Natural killer cell (primary cell): ENCODE measurements at regions not wholly inside any gene's neighbourhood (a gene's known extent, or its start where the extent isn't known, plus 50 kb on each side); places are given as distances from the start of the nearest gene placed in this dataset.

Source experiments
- ATAC-seq, 3 donors: fragments of 150-1000 bp in 2 of 3; fragments of 200-7000 bp in 1 of 3; cut with Tn5 transposase; 1 replicate in 1 of 3; 2 replicates in 2 of 3; pipeline ENCODE4 v1.10.0; 2021; ENCODE audit warnings: mild to moderate bottlenecking in 2 of 3, moderate library complexity in 2 of 3
- DNase-seq, 2 donors: peaks; one replicate each; pipeline versions ENCODE4 v3.0.0 to v3.0.0-alpha.2; 2013 to 2021; ENCODE audit warnings: mixed read lengths in 1 of 2
- H3K27ac ChIP-seq: one replicate; pipeline ENCODE4 v1.5.1; 2013; ENCODE audit warnings: mild to moderate bottlenecking, low read length
- H3K27me3 ChIP-seq: one replicate; pipeline ENCODE4 v1.6.1; 2013; ENCODE audit warnings: low read length; ENCODE audit not compliant: control insufficient read depth, insufficient read depth
- H3K36me3 ChIP-seq: one replicate; pipeline ENCODE4 v1.6.1; 2013; ENCODE audit warnings: low read length; ENCODE audit not compliant: control insufficient read depth, insufficient read depth
- H3K4me1 ChIP-seq: one replicate; pipeline ENCODE4 v1.6.1; 2013; ENCODE audit warnings: low read length; ENCODE audit not compliant: control insufficient read depth, insufficient read depth
- H3K4me3 ChIP-seq: one replicate; pipeline ENCODE4 v1.5.1; 2013; ENCODE audit warnings: low read length
- H3K9me3 ChIP-seq: one replicate; pipeline ENCODE4 v1.6.1; 2013; ENCODE audit warnings: low read length; ENCODE audit not compliant: control insufficient read depth, insufficient read depth
- H3K27ac Mint-ChIP-seq, 2 donors: one replicate each; pipeline ENCODE4 v1.8.0; 2022; ENCODE audit warnings: mild to moderate bottlenecking in 2 of 2, mixed read lengths in 2 of 2, moderate library complexity in 1 of 2
- H3K27me3 Mint-ChIP-seq, 2 donors: one replicate each; pipeline ENCODE4 v1.8.0; 2022; ENCODE audit warnings: low read depth in 2 of 2, mixed read lengths in 2 of 2
- H3K36me3 Mint-ChIP-seq: one replicate; pipeline ENCODE4 v1.8.0; 2022; ENCODE audit warnings: mixed read lengths
- H3K4me1 Mint-ChIP-seq, 2 donors: one replicate each; pipeline ENCODE4 v1.8.0; 2022; ENCODE audit warnings: mixed read lengths in 2 of 2
- H3K4me3 Mint-ChIP-seq: one replicate; pipeline ENCODE4 v1.8.0; 2022; ENCODE audit warnings: mild to moderate bottlenecking, moderate library complexity, mixed read lengths
- H3K9me3 Mint-ChIP-seq, 2 donors: one replicate each; pipeline ENCODE4 v1.8.0; 2022; ENCODE audit warnings: mixed read lengths in 2 of 2
- WGBS: methylation state at CpG from one replicate; pipeline ENCODE4 v1.1.7; 2013; ENCODE audit warnings: missing lambda C conversion rate; ENCODE audit not compliant: insufficient coverage; 5-methylcytosine and 5-hydroxymethylcytosine counted together
- intact Hi-C: fragments of 100-400 bp; cut with micrococcal nuclease; formaldehyde crosslinking; loops from one replicate; pipeline ENCODE4 v1.14.2; 2022
- TF ChIP-seq, protein P1 (sequence below): fragments of 200-600 bp; IDR thresholded peaks from one replicate; pipeline ENCODE4 v1.8.0; 2022; ENCODE audit warnings: antibody characterized with exemption

DNA sequence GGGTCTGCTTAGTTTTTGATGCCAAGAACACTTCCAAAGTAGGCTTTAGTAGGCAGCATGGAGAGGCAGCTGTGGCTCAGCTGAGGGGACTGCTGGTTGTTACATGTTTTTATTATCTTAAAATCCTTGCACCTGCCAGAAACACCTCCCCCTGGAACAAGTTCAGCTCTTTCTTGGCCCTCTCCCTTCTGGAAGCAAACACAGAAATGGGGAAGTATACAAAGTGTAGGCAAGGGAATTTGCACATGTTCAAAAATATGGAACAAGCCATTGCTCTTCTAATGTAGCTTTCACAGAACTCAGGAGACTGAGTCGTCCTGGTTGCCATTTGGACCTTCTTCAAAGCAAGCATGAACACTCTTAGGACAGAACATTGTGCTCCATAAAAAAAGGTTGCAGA lies 169.1 kb upstream of the SEMA6D start:
- no peak for ATAC-seq
- H3K9me3 ChIP-seq: no peaks in the 10 kb centered on the region
- Mint-ChIP-seq H3K4me1 (peaks cover 0 to 5% of the 10 kb centered on the region in 2 donors), H3K27ac (no peak overlapping the region), H3K36me3 (no peaks in the 10 kb centered on the region), H3K27me3 (no peaks in the 10 kb centered on the region), H3K4me3 (no peak overlapping the region), H3K9me3 (peaks cover 0 to 4% of the 10 kb centered on the region in 2 donors)
- intact Hi-C loops: no loop called here
- no peak for DNase-seq
- 76% methylated on average over 1 of the region's 1 CpG for WGBS
- H3K27ac ChIP-seq: no peak overlapping the region
- no peaks in the 10 kb centered on the region for H3K36me3 ChIP-seq
- no peaks in the 10 kb centered on the region for H3K4me1 ChIP-seq
- H3K27me3 ChIP-seq: no peaks in the 10 kb centered on the region
- no peak overlapping the region for H3K4me3 ChIP-seq
- TF ChIP-seq, protein P1, sequence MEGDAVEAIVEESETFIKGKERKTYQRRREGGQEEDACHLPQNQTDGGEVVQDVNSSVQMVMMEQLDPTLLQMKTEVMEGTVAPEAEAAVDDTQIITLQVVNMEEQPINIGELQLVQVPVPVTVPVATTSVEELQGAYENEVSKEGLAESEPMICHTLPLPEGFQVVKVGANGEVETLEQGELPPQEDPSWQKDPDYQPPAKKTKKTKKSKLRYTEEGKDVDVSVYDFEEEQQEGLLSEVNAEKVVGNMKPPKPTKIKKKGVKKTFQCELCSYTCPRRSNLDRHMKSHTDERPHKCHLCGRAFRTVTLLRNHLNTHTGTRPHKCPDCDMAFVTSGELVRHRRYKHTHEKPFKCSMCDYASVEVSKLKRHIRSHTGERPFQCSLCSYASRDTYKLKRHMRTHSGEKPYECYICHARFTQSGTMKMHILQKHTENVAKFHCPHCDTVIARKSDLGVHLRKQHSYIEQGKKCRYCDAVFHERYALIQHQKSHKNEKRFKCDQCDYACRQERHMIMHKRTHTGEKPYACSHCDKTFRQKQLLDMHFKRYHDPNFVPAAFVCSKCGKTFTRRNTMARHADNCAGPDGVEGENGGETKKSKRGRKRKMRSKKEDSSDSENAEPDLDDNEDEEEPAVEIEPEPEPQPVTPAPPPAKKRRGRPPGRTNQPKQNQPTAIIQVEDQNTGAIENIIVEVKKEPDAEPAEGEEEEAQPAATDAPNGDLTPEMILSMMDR: no peak

DNA sequence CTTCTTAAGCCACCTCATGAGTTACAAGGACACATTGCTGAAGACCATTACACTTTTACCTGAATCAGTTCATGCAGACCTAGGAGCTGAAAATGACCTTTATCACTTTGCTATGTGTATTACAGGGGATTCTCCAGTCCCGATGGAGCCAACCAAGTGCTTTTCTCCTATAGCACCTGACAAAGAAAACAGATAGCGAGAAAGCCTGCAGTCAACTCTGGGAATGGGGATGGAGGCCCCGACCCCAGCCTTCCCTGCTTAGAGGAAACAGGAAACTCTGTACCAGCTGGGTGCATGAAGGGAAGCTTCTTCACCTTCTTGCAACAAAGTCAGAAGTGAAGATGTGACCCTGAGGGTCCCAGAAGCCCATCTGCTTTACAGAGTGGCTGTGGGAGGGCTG lies 168.3 kb upstream of the SEMA6D start:
- no peak overlapping the region for H3K27ac Mint-ChIP-seq
- peaks cover 0 to 5% of the 10 kb centered on the region in 2 donors for H3K4me1 Mint-ChIP-seq
- no peaks in the 10 kb centered on the region for H3K36me3 Mint-ChIP-seq
- intact Hi-C loops: no loop called here
- DNase-seq (no peak), ATAC-seq (no peak)
- Histone ChIP-seq H3K27me3 (no peaks in the 10 kb centered on the region), H3K4me1 (no peaks in the 10 kb centered on the region), H3K36me3 (no peaks in the 10 kb centered on the region), H3K4me3 (no peak overlapping the region), H3K9me3 (no peaks in the 10 kb centered on the region), H3K27ac (no peak overlapping the region)
- peaks cover 0 to 4% of the 10 kb centered on the region in 2 donors for H3K9me3 Mint-ChIP-seq
- WGBS: 65% methylated on average over 3 of the region's 3 CpGs
- no peak overlapping the region for H3K4me3 Mint-ChIP-seq
- no peaks in the 10 kb centered on the region for H3K27me3 Mint-ChIP-seq
- TF ChIP-seq, protein P1: no peak

DNA sequence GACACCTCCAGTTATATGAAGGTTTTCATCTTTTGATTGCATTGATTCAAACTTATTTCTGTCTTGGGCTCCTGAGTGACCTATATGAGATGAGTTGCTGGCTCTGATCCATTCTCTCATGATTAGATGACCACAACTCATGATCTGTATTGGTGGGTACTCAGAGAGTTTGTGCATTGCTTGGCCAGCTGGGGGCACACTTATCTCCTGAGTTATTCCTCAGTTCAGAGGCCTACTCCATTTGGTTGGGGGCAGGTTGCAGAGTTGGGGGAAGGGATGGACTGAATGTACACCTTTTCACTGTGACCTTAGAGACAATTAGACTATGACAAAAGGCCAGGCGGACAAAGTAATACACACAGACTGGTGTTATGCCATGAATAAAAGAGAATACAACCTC lies 166.2 kb upstream of the SEMA6D start:
- no peak for ATAC-seq
- H3K27me3 Mint-ChIP-seq: no peaks in the 10 kb centered on the region
- Histone ChIP-seq H3K27me3 (no peaks in the 10 kb centered on the region), H3K4me1 (no peaks in the 10 kb centered on the region), H3K9me3 (no peaks in the 10 kb centered on the region), H3K4me3 (no peak overlapping the region), H3K36me3 (no peaks in the 10 kb centered on the region), H3K27ac (no peak overlapping the region)
- H3K4me1 Mint-ChIP-seq: peaks cover 0 to 5% of the 10 kb centered on the region in 2 donors
- no peaks in the 10 kb centered on the region for H3K9me3 Mint-ChIP-seq
- DNase-seq: no peak
- no peak overlapping the region for H3K27ac Mint-ChIP-seq
- no peak overlapping the region for H3K4me3 Mint-ChIP-seq
- H3K36me3 Mint-ChIP-seq: no peaks in the 10 kb centered on the region
- 91% methylated on average over 1 of the region's 1 CpG for WGBS
- intact Hi-C loops: no loop called here
- TF ChIP-seq, protein P1: no peak

DNA sequence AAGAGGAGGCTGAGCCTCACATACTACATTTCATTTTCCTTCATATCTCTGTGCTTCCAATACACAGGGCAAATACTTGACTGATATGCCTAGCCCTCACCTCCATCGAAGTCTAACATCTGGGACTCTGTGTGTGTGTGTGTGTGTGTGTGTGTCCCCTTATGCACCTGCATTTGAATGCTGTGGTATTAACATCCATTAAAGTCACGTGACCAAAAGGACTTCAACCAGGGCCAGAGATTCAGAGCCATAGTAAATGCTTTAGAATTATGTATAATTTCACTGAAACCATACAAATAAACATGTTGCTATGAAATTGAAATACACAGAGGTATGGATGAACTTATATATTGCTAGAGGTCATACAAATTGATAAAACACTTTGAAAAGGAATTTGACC lies 165.8 kb upstream of the SEMA6D start:
- no peak for DNase-seq
- intact Hi-C loops: no loop called here
- Mint-ChIP-seq H3K36me3 (no peaks in the 10 kb centered on the region), H3K27me3 (no peaks in the 10 kb centered on the region), H3K27ac (no peak overlapping the region), H3K4me3 (no peak overlapping the region), H3K4me1 (peaks cover 0 to 5% of the 10 kb centered on the region in 2 donors), H3K9me3 (no peaks in the 10 kb centered on the region)
- Histone ChIP-seq H3K4me3 (no peak overlapping the region), H3K27me3 (no peaks in the 10 kb centered on the region), H3K9me3 (no peaks in the 10 kb centered on the region), H3K4me1 (no peaks in the 10 kb centered on the region), H3K27ac (no peak overlapping the region), H3K36me3 (no peaks in the 10 kb centered on the region)
- TF ChIP-seq, protein P1: no peak
- WGBS: no CpG with 5 or more reads among the region's 2 CpGs
- ATAC-seq: no peak
